ENCODE measurements at regions not wholly inside any gene's neighbourhood (a gene's known extent, or its start where the extent isn't known, plus 50 kb on each side); places are given as distances from the start of the nearest gene placed in this dataset.

GRCh38 chr15:39131609-39132008 lies 449.3 kb upstream of the THBS1 start:
- DNase-seq, result no peak

- no peak for DNase-seq
Measured at GRCh38 chr15:39132070-39132469, 448.8 kb upstream of the THBS1 start.

GRCh38 chr15:39132954-39133600 lies 447.8 kb upstream of the THBS1 start:
- no peak for DNase-seq

- no peak for DNase-seq
Measured at GRCh38 chr15:39134282-39134681, 446.6 kb upstream of the THBS1 start.

GRCh38 chr15:39135989-39136388 lies 444.9 kb upstream of the THBS1 start:
- no peak for DNase-seq

GRCh38 chr15:39139431-39140059 lies 441.3 kb upstream of the THBS1 start:
- DNase-seq, result no peak

GRCh38 chr15:39140060-39140604 lies 440.7 kb upstream of the THBS1 start:
- DNase-seq, result no peak

GRCh38 chr15:39142500-39142899 lies 438.4 kb upstream of the THBS1 start:
- DNase-seq, result no peak

GRCh38 chr15:39143479-39143878 lies 437.4 kb upstream of the THBS1 start:
- no peak for DNase-seq

- DNase-seq, result no peak
Measured at GRCh38 chr15:39144051-39144450, 436.8 kb upstream of the THBS1 start.

GRCh38 chr15:39144613-39145499 lies 436.0 kb upstream of the THBS1 start:
- DNase-seq, result no peak

GRCh38 chr15:39145854-39146625 lies 434.8 kb upstream of the THBS1 start:
- no peak for DNase-seq

GRCh38 chr15:39149636-39150150 lies 431.2 kb upstream of the THBS1 start:
- DNase-seq, result no peak

- no peak for DNase-seq
Measured at GRCh38 chr15:39151545-39151944, 429.3 kb upstream of the THBS1 start.

GRCh38 chr15:39153058-39153714 lies 427.7 kb upstream of the THBS1 start:
- DNase-seq, result no peak

- peak; percentile 39 for DNase-seq
Measured at GRCh38 chr15:39153716-39154115, 427.2 kb upstream of the THBS1 start.

- no peak for DNase-seq
Measured at GRCh38 chr15:39154227-39154638, 426.6 kb upstream of the THBS1 start.

GRCh38 chr15:39154776-39155175 lies 426.1 kb upstream of the THBS1 start:
- DNase-seq, result no peak

GRCh38 chr15:39156166-39156565 lies 424.7 kb upstream of the THBS1 start:
- DNase-seq, result no peak

- DNase-seq, result no peak
Measured at GRCh38 chr15:39156646-39157250, 424.1 kb upstream of the THBS1 start.

GRCh38 chr15:39157882-39158281 lies 423.0 kb upstream of the THBS1 start:
- no peak for DNase-seq

GRCh38 chr15:39159833-39160232 lies 421.0 kb upstream of the THBS1 start:
- no peak for DNase-seq

Measured in NCI-H510A (cell line).